Trophoblast cell (in vitro differentiated cells and primary cell): ENCODE measurements at regions not wholly inside any gene's neighbourhood (a gene's known extent, or its start where the extent isn't known, plus 50 kb on each side); places are given as distances from the start of the nearest gene placed in this dataset.

Experiments
- DNase-seq, 2 donors: peaks; one replicate each; pipeline ENCODE4 v3.0.0-alpha.2; 2016
- H2AFZ ChIP-seq: 2 replicates; pipeline ENCODE4 v1.6.1; 2013; ENCODE audit warnings: low read length, moderate library complexity, mild to moderate bottlenecking; ENCODE audit not compliant: insufficient read depth, poor library complexity
- H2AK5ac ChIP-seq: 2 replicates; pipeline ENCODE4 v1.6.1; 2013; ENCODE audit warnings: mild to moderate bottlenecking, low read length
- H2BK120ac ChIP-seq: 2 replicates; pipeline ENCODE4 v1.6.1; 2013; ENCODE audit warnings: low read length, mild to moderate bottlenecking, moderate library complexity; ENCODE audit not compliant: insufficient read depth, poor library complexity
- H2BK12ac ChIP-seq: 2 replicates; pipeline ENCODE4 v1.6.1; 2013; ENCODE audit warnings: mild to moderate bottlenecking, low read length, moderate library complexity
- H2BK5ac ChIP-seq: 2 replicates; pipeline ENCODE4 v1.6.1; 2013; ENCODE audit warnings: low read length, low read depth, moderate library complexity, mild to moderate bottlenecking; ENCODE audit not compliant: poor library complexity
- H3K14ac ChIP-seq: 2 replicates; pipeline ENCODE4 v1.6.1; 2013; ENCODE audit warnings: mild to moderate bottlenecking, low read length
- H3K18ac ChIP-seq: 2 replicates; pipeline ENCODE4 v1.6.1; 2013; ENCODE audit warnings: mild to moderate bottlenecking, low read length
- H3K23ac ChIP-seq: 2 replicates; pipeline ENCODE4 v1.6.1; 2013; ENCODE audit warnings: low read length
- H3K27ac ChIP-seq: 2 replicates; pipeline ENCODE4 v1.5.1; 2013; ENCODE audit warnings: low read depth, mild to moderate bottlenecking, inconsistent platforms, low read length, moderate library complexity
- H3K27me3 ChIP-seq: 2 replicates; pipeline ENCODE4 v1.6.1; 2013; ENCODE audit warnings: inconsistent platforms, mild to moderate bottlenecking, low read length, moderate library complexity; ENCODE audit not compliant: insufficient read depth
- H3K36me3 ChIP-seq, 2 experiments: 1 replicate in 1 of 2; 2 replicates in 1 of 2; pipeline ENCODE4 v1.6.1; 2013; ENCODE audit warnings: low read length in 2 of 2, mild to moderate bottlenecking in 2 of 2, moderate library complexity in 1 of 2; ENCODE audit not compliant: insufficient read depth in 2 of 2, control insufficient read depth in 1 of 2
- H3K4ac ChIP-seq: 2 replicates; pipeline ENCODE4 v1.6.1; 2013; ENCODE audit warnings: low read depth, mild to moderate bottlenecking, low read length, moderate library complexity
- H3K4me1 ChIP-seq, 2 experiments: 1 replicate in 1 of 2; 2 replicates in 1 of 2; pipeline ENCODE4 v1.6.1; 2013; ENCODE audit warnings: low read length in 2 of 2, mild to moderate bottlenecking in 2 of 2, moderate library complexity in 1 of 2; ENCODE audit not compliant: insufficient read depth in 2 of 2, control insufficient read depth in 1 of 2
- H3K4me2 ChIP-seq: 2 replicates; pipeline ENCODE4 v1.6.1; 2013; ENCODE audit warnings: inconsistent platforms, mild to moderate bottlenecking, low read length, moderate library complexity
- H3K4me3 ChIP-seq: 2 replicates; pipeline ENCODE4 v1.5.1; 2013; ENCODE audit warnings: mild to moderate bottlenecking, low read depth, low read length, inconsistent platforms
- H3K79me1 ChIP-seq: one replicate; pipeline ENCODE4 v1.6.1; 2013; ENCODE audit warnings: low read length
- H3K79me2 ChIP-seq: 2 replicates; pipeline ENCODE4 v1.6.1; 2013; ENCODE audit warnings: low read length, mild to moderate bottlenecking; ENCODE audit not compliant: control insufficient read depth, insufficient read depth, poor library complexity
- H3K9ac ChIP-seq: 2 replicates; pipeline ENCODE4 v1.6.1; 2013; ENCODE audit warnings: mild to moderate bottlenecking, low read length
- H3K9me3 ChIP-seq: 2 replicates; pipeline ENCODE4 v1.6.1; 2013; ENCODE audit warnings: low read depth, mild to moderate bottlenecking, control low read depth, inconsistent platforms, low read length; ENCODE audit not compliant: insufficient read depth
- H4K12ac ChIP-seq: 2 replicates; pipeline ENCODE4 v1.6.1; 2013; ENCODE audit warnings: low read depth, mild to moderate bottlenecking, low read length, moderate library complexity
- H4K8ac ChIP-seq: 2 replicates; pipeline ENCODE4 v1.6.1; 2013; ENCODE audit warnings: low read depth, mild to moderate bottlenecking, low read length, moderate library complexity
- H4K91ac ChIP-seq: one replicate; pipeline ENCODE4 v1.6.1; 2013; ENCODE audit warnings: low read depth, mild to moderate bottlenecking, low read length, moderate library complexity
- WGBS: extraction: QIAGEN DNeasy Blood & Tissue Kit; methylation state at CpG from one replicate; pipeline ENCODE4 v1.1.7; 2013; ENCODE audit warnings: missing lambda C conversion rate; ENCODE audit not compliant: insufficient read length, insufficient coverage; ENCODE audit errors: extremely low coverage; 5-methylcytosine and 5-hydroxymethylcytosine counted together

GRCh38 chr12:94754653-94755052, 104.3 kb upstream of the TMCC3 start:
- no peaks in the 10 kb centered on the region for H3K79me2 ChIP-seq
- H3K14ac ChIP-seq = no peak overlapping the region
- no peak overlapping the region for H4K91ac ChIP-seq
- no peak overlapping the region for H2BK5ac ChIP-seq
- H3K4me3 ChIP-seq = no peak overlapping the region
- H2AK5ac ChIP-seq = no peak overlapping the region
- H3K27ac ChIP-seq = no peak overlapping the region
- H4K12ac ChIP-seq = no peak overlapping the region
- no peak overlapping the region for H3K4ac ChIP-seq
- H4K8ac ChIP-seq = no peak overlapping the region
- H3K23ac ChIP-seq = no peak overlapping the region
- no peak overlapping the region for H3K4me2 ChIP-seq
- no peak overlapping the region for H2BK120ac ChIP-seq
- no peak overlapping the region for H3K18ac ChIP-seq
- H2BK12ac ChIP-seq = no peak overlapping the region
- no peaks in the 10 kb centered on the region for H3K4me1 ChIP-seq
- DNase-seq = no peak
- H3K9me3 ChIP-seq = no peaks in the 10 kb centered on the region
- H3K9ac ChIP-seq = no peak overlapping the region
- H2AFZ ChIP-seq = no peak overlapping the region
- H3K79me1 ChIP-seq = no peaks in the 10 kb centered on the region
- H3K27me3 ChIP-seq = no peaks in the 10 kb centered on the region
- no peaks in the 10 kb centered on the region for H3K36me3 ChIP-seq

DNA sequence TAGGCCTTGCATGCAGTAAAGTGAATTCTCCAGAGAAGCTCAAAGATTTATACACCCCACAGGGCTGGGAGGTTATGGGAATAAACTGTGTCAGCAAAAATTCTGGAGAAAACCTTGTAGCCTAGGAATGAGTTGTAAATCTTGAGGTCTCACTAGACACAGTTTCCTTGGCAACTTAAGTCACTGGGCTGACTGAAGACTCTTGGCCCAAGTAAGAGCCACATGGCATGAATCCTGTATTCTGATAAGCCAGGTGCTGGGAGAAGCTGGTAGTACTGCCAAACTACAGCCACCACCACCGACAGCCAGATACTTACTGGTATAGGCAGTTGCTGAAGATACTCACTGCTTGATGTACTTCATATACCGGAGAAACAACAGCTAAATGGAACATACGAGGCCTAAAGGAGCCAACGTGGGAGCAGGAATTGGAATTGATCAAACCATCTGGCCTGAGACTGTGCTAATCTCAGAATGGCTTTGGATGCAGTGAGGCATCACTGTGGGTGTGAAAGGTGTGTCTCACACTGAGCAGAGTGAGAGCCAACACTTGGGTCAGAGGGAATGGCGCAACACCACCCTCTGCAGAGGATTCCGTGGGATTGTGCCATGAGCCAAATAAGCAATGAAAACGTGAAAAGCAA, 102.8 kb upstream of the TMCC3 start:
- no peak overlapping the region for H4K91ac ChIP-seq
- no peak overlapping the region for H3K23ac ChIP-seq
- H2AK5ac ChIP-seq = no peak overlapping the region
- no peaks in the 10 kb centered on the region for H3K36me3 ChIP-seq
- H3K4ac ChIP-seq = no peak overlapping the region
- H2BK12ac ChIP-seq = no peak overlapping the region
- no peak overlapping the region for H3K4me2 ChIP-seq
- no peak overlapping the region for H3K27ac ChIP-seq
- no peaks in the 10 kb centered on the region for H3K9me3 ChIP-seq
- H3K27me3 ChIP-seq = no peaks in the 10 kb centered on the region
- no peaks in the 10 kb centered on the region for H3K79me1 ChIP-seq
- no peak overlapping the region for H3K14ac ChIP-seq
- H4K12ac ChIP-seq = no peak overlapping the region
- no peak overlapping the region for H4K8ac ChIP-seq
- no peak overlapping the region for H2BK5ac ChIP-seq
- H3K18ac ChIP-seq = no peak overlapping the region
- no peak overlapping the region for H2AFZ ChIP-seq
- no peak overlapping the region for H2BK120ac ChIP-seq
- no CpG with 5 or more reads among the region's 7 CpGs for WGBS
- H3K79me2 ChIP-seq = no peaks in the 10 kb centered on the region
- peak overlapping the region; percentile 44 for H3K9ac ChIP-seq
- DNase-seq = peak in 1 of 2 donors; percentile 14
- no peak overlapping the region for H3K4me3 ChIP-seq
- H3K4me1 ChIP-seq = no peaks in the 10 kb centered on the region

DNA sequence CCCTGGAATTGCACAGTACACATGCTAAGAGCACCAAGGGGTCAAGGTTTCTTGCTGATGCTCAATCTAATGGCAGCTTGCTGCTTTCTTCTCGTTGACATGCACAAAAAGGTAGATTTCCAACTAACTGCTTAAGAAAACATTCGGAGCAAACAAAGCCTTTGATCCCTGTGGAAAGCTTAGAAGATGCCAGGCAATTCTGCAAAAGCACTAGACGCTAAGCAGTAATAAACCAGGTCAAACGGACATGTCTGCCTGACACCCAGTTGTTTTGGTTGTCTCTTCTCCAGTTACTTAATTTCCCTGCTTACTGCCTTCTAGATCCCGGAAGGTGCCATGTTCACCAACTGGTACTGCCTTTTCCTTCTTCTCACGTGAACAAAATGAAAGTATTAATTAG, 100.5 kb upstream of the TMCC3 start:
- WGBS = no CpG with 5 or more reads among the region's 6 CpGs

GRCh38 chr12:94749890-94750289, 99.5 kb upstream of the TMCC3 start:
- H3K4ac ChIP-seq = no peak overlapping the region
- H3K14ac ChIP-seq = no peak overlapping the region
- H3K4me3 ChIP-seq = no peak overlapping the region
- H4K12ac ChIP-seq = no peak overlapping the region
- WGBS = no CpG with 5 or more reads among the region's 6 CpGs
- no peak overlapping the region for H2BK120ac ChIP-seq
- DNase-seq = no peak
- no peaks in the 10 kb centered on the region for H3K36me3 ChIP-seq
- no peak overlapping the region for H3K23ac ChIP-seq
- H3K18ac ChIP-seq = no peak overlapping the region
- H3K79me1 ChIP-seq = no peaks in the 10 kb centered on the region
- no peak overlapping the region for H4K91ac ChIP-seq
- no peak overlapping the region for H2AFZ ChIP-seq
- no peak overlapping the region for H2BK5ac ChIP-seq
- no peaks in the 10 kb centered on the region for H3K27me3 ChIP-seq
- H3K9me3 ChIP-seq = no peaks in the 10 kb centered on the region
- H3K4me2 ChIP-seq = no peak overlapping the region
- H4K8ac ChIP-seq = no peak overlapping the region
- no peaks in the 10 kb centered on the region for H3K79me2 ChIP-seq
- H3K27ac ChIP-seq = no peak overlapping the region
- no peak overlapping the region for H2BK12ac ChIP-seq
- H3K9ac ChIP-seq = no peak overlapping the region
- no peak overlapping the region for H2AK5ac ChIP-seq
- H3K4me1 ChIP-seq = no peaks in the 10 kb centered on the region

More for the DNA sequence above, 100.5 kb upstream of the TMCC3 start:
- H4K8ac ChIP-seq = no peak overlapping the region
- H3K79me1 ChIP-seq = no peaks in the 10 kb centered on the region
- H3K9ac ChIP-seq = no peak overlapping the region
- no peaks in the 10 kb centered on the region for H3K79me2 ChIP-seq
- H4K12ac ChIP-seq = no peak overlapping the region
- no peak overlapping the region for H2AK5ac ChIP-seq
- H2BK120ac ChIP-seq = no peak overlapping the region
- H3K18ac ChIP-seq = no peak overlapping the region
- no peaks in the 10 kb centered on the region for H3K4me1 ChIP-seq
- H2BK5ac ChIP-seq = no peak overlapping the region
- H3K9me3 ChIP-seq = no peaks in the 10 kb centered on the region
- H2AFZ ChIP-seq = no peak overlapping the region
- no peaks in the 10 kb centered on the region for H3K27me3 ChIP-seq
- no peak overlapping the region for H2BK12ac ChIP-seq
- H3K27ac ChIP-seq = no peak overlapping the region
- no peak overlapping the region for H3K23ac ChIP-seq
- DNase-seq = no peak
- no peak overlapping the region for H3K4me3 ChIP-seq
- H3K36me3 ChIP-seq = no peaks in the 10 kb centered on the region
- no peak overlapping the region for H4K91ac ChIP-seq
- H3K14ac ChIP-seq = no peak overlapping the region
- no peak overlapping the region for H3K4me2 ChIP-seq
- H3K4ac ChIP-seq = no peak overlapping the region
